HEK293 (cell line): ENCODE measurements at regions not wholly inside any gene's neighbourhood (a gene's known extent, or its start where the extent isn't known, plus 50 kb on each side); places are given as distances from the start of the nearest gene placed in this dataset.

Experiments
- PRDM10 ChIP-seq: fragments of 450-650 bp; formaldehyde crosslinking; IDR thresholded peaks from 2 replicates; pipeline ENCODE4 v1.5.1; 2016; ENCODE audit warnings: missing biosample characterization, missing genetic modification characterization
- REST ChIP-seq: fragments of 450-650 bp; formaldehyde crosslinking; IDR thresholded peaks from 2 replicates; pipeline ENCODE4 v1.5.1; 2016; ENCODE audit warnings: missing biosample characterization, missing genetic modification characterization
- TCF7L2 ChIP-seq: IDR thresholded peaks from 2 replicates; pipeline ENCODE4 v1.6.1; 2011; ENCODE audit warnings: low read depth, mild to moderate bottlenecking, inconsistent platforms, low read length, moderate library complexity, borderline replicate concordance
- ZBTB17 ChIP-seq: fragments of 450-650 bp; formaldehyde crosslinking; IDR thresholded peaks from 2 replicates; pipeline ENCODE4 v1.5.1; 2016; ENCODE audit warnings: missing biosample characterization, missing genetic modification characterization
- ZFP69B ChIP-seq: fragments of 450-650 bp; formaldehyde crosslinking; IDR thresholded peaks from 2 replicates; pipeline ENCODE4 v1.5.1; 2016; ENCODE audit warnings: missing biosample characterization, missing genetic modification characterization
- ZSCAN23 ChIP-seq: fragments of 450-650 bp; formaldehyde crosslinking; IDR thresholded peaks from 2 replicates; pipeline ENCODE4 v1.5.1; 2016; ENCODE audit warnings: missing biosample characterization, missing genetic modification characterization

GRCh38 chr11:76265771-76266241 is 59.5 kb upstream of the WNT11 start:
- TF ChIP-seq PRDM10 (no peak), ZBTB17 (tag by site-specific recombination) (no peak), ZFP69B (no peak), REST (tag by site-specific recombination) (no peak), TCF7L2 (no peak), ZSCAN23 (tag by site-specific recombination) (no peak)
